Stimulated activated CD8-positive, alpha-beta memory T cell treated with anti-CD3 and anti-CD28 coated beads, Interleukin-4, amount 100 ng/mL, for 4 hours (primary cell): ENCODE measurements at regions not wholly inside any gene's neighbourhood (a gene's known extent, or its start where the extent isn't known, plus 50 kb on each side); places are given as distances from the start of the nearest gene placed in this dataset.

Experiments
- DNase-seq, 2 donors: peaks; one replicate each; pipeline ENCODE4 v3.0.0-alpha.2; 2020; ENCODE audit warnings: low read depth in 2 of 2, low spot score in 1 of 2

DNA sequence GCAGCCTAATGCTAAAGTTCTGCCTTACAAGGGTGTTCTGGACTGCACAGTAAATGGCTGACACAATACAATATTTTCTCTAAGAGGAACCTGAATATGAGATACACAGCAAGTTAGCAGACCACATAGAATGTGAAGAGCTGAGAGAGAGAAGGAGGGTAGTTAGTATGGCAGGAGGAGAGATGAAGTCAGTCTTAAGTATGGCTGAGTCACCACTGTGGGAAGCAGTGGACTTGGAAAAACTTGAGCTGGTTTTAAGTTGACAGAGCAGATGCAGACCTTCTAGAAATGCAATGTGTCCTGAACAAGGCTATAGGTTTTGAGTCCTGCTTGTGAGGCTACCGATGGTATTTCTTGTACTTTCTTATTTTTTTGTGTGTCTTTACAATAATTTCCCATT lies 172.5 kb downstream of the SH2D1A start:
- no peak for DNase-seq

DNA sequence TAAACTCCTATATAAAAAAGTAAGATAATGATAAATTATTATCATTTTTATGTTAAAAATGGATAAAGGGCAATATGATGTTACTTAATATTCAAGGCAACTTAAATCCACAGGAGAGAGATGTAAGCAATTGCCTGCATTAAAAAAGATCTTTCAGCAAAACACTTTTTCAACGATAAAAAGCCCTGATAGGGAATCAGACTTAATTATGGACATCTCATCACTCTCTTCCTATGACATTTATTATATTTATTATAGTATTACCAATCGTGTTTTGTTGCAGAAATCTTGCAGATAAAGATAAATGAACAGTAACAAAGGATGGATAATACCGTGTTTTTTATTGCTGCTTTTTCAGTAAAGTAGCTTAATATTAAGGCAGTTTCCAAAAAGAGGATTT lies 178.5 kb downstream of the SH2D1A start:
- DNase-seq: no peak

DNA sequence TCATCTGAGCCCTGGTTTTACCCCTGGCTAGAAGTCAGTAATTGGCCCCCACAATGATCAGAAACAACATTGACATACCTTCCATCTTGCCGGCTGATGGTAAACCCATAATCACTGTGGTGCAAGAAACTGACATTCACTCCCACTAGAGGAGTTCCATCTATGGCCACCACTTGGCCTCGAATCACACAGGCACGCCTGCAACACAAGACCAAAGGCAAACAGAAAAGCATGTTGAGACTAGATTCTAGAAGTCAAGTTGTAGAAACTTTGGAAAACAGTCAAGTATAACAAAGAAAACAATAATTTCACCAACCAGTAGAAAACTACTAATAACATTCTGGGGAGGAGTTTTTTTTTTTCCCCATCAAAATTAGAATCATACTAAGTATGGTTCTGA lies 183.4 kb downstream of the SH2D1A start:
- no peak for DNase-seq

DNA sequence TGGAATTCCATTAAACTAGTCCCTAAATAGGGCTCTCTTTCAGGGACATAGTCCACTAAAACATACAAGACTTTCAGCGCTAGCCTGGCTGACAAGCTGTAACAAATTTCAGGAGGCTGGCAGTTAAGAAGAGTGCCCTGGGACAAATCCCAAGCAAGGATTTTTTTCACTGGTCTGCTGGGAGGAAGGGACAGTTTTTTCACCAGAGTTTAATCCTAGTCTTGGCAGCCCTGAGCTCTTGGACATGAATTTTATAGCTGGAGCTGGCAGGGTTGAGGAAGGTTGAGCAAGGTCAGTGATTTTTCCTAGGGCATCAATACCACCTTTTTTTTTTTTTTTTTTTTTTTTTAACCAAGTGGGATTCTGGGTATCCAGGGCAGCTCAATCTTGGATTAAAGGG lies 184.4 kb downstream of the SH2D1A start:
- no peak for DNase-seq

DNA sequence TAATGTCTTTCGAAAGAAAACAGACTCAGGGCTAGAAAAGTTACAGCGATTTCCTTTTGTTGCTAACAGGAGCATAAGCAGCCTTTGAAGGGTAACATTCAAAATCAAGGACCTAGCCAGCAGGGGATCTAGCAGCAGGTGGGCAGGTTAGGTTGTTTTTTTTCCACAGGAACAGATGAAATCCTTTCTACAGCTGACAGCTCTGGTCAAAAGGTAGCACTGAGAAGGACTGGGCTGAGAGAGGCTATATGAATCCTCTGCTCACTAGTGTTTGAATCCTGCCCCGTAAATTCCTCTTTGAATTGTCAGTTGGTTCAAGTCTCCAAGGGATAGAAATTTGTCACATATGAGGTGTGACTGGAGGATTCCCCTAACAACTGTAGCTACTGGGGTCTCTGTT lies 188.2 kb downstream of the SH2D1A start:
- no peak for DNase-seq

DNA sequence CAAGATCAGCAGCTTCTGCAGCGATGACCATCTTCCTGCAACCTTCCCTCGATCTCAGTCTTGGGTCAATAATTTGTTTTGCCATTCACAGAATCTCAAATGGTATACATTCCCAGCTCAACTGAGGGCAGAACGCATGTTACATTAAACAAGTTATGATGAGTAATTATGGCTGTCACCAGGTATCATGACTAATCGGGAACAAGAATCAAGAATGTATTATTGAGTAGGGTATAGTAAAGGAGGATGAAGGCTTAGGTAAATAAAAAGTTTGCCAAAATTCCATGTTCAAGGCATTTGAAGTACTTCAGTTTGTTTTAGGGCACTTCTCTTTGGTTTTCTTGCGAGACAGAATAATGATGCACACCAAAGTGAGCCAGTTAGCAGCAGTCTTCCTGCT lies 194.1 kb downstream of the SH2D1A start:
- no peak for DNase-seq

DNA sequence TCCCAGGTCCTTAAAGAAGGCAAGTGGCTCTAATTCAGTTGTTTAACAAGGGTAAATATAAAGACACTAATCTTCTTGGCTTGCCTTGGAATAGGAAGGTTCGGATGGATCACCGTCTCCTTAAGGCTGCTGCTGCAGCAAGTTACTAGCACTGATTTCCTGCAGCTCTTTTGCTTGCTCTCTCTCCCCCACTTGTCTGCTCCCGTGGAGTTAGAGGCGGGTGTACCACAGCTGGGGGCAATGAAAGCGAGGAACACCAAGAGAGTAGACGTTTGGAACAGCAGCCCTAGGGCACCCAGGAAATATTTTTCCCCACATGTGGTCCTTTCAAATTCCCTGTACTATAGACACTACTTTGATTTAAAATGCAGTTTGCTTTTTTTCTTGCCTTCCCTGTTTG lies 202.2 kb downstream of the SH2D1A start:
- no peak for DNase-seq

DNA sequence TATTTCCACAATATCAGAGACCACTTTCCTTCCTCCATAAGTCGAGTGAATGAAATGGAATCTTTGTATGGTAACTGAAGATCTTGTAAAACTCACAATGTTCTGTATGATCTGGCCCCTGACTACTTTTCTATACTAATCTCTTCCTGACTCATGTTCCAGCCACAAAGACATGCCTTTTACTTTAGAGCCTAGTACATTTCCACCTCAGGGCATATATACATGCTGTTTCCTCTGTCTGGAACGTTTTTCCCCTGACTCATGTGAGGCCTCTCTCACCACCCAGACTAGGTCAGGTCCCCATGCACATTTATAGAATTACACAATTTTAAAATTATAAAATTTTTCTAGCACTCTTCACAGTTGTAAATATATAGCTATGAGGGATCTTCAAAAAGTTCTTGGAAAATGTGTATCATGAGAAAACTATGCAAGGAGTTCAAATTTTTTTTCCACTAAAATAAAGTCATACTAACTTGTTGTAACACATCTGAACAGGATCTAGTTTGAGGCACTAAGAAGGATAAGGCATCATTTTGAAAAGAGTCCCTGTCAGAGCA lies 208.8 kb downstream of the SH2D1A start:
- DNase-seq: no peak

DNA sequence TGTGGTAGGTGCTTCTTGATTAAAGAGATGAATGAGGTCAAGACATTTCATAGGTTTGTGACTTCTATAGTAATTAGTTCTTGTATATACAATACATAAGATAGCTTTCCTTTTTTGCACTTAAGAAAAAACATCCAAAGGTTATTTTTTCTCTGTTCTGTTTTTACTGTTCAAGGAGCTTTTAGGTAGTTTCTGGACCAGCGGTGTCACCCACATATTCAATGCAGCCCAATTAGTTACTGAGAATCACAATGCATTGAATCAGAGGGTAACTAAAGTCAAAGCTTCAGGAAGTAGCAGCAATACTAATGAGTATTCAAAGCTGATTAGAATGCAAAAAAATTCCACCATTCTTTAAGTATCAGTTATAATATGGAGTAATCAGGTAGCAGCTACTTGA lies 211.6 kb downstream of the SH2D1A start:
- DNase-seq: no peak

DNA sequence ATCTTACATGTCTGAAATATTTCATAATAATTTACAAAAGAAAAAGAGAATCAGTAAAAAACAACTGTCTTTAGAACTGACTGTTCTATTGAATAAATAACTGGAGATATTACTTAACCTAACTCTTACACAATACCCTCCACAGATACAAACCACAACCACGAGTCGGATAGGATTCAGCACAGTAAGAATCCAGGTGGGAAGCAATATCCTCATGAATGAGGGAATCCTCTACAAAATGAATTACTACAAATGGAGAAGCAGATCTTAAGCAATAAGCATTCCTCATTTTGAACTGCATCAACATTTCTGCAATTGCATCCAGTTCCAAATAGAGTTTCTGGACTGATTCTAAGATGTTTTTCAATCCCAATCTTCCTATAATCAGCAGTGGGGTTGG lies 227.1 kb downstream of the SH2D1A start:
- DNase-seq: no peak

DNA sequence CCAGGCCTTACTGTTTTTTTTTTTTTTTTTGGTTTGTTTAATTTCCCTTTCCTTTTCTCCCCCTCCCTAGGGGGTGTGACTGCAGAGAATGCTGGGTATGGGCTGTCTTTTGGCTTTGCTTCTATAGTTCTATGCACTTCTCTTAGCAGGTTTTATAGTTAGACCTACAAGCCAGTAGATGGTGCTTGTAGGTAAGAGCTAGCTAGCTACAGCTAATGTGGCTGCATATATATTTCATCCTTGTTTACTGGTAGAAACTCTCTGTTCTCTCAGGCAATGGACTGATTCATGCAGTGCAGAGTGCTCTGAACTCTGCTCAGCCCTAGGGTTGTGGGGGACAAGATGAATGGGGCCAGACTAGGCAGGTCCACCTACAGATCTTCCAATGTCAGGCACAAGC lies 246.4 kb downstream of the SH2D1A start:
- no peak for DNase-seq

DNA sequence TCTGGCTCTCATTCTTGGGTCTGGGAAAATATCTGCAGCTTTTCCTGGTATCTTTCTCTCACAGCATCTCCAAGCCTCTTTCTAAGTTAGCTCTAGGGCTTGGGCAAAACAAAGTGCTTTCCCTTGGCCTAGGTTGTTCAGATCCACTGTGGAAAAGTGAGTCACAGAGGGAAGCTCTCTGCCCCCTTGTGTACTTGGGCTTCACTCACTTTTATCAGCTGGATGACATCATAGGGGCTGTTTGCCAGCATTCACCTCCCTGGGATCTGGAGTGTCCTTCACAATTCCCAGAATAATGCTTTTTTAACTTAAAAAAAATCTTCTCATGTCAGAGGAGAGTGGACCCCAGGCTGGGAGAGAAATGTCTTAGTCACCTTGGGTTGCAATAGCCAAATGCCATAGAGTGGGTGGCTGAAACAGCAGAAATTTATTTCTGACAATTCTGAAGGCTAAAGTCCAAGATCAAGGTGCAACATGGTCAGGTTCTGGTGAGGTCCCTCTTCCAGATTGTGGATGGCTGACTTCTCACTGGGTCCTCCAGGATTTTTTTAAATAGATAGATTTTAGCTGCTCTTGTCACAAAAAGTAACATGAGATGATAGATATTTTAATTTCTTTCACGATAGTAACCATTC lies 247.8 kb downstream of the SH2D1A start:
- DNase-seq: no peak

DNA sequence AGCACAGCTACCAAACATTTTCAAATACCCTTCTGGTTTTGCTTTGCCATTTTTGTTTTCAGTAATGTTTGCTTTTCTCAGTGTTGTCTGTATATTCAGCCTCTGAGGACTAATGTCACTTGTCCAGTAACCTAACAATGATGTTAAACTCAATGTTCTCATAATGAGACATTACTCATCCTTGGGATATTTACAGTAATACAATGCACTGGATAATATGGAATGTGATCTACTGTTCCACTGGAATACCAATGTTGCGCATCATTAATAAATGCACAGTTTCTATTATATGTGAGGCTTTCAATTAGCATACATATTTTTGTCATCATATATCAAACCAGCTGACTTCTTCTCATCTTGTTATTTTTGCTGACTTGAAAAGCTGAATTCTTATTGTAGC lies 259.1 kb downstream of the SH2D1A start:
- no peak for DNase-seq

DNA sequence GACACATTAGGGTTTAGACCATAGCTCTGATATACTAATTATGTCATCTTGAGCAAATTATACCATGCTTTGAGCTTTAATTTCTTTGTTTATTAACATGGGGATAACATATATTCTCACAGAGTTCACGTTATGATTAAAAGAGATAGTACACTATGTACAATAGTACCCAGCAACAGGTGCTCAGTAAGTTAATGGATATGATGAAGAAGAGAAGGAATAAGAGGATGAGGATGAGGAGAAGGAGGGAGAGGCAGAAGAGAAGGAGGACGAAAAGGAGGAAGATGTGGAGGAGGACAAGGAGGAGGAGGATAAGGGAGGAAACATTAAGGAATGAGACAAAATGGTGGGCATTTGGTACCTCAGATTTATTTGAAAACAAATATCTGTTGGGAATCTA lies 260.4 kb downstream of the SH2D1A start:
- DNase-seq: no peak

DNA sequence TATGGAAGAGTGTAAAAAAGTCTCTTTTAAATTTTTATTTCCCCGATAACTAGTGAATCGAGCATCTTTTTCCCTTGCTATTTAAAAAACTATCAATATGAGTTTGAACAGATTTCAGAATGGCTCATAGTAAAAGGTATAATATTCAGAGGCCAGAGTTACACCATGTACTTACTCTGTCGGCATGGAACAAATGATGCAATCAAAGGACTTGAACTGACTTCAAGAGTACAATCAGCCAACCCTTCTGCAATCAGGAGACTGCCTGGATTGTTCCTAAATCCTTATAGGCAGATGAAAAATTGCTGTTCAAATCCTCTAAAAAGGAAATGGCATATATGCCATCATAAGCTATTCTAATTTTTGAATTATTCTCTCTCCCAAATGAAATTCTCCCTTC lies 273.3 kb downstream of the SH2D1A start:
- no peak for DNase-seq

DNA sequence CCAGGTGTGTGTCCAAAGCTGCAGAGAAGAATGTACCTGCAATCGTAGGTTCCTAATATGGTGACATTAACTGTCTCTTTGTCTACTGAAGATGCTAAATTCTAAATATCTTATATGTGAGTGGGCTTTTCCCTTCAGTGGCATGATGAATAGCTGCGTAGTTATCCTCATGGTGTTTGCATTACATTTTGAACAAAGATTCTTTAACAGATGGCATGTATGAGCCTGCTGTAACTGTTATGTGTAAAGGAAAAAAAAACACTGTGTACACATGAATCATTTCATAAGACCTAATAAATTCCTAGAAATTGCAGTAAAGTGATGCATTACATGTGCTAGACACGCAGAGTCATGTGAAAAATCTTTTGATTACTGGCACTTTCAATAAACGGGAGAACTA lies 288.0 kb downstream of the SH2D1A start:
- no peak for DNase-seq

DNA sequence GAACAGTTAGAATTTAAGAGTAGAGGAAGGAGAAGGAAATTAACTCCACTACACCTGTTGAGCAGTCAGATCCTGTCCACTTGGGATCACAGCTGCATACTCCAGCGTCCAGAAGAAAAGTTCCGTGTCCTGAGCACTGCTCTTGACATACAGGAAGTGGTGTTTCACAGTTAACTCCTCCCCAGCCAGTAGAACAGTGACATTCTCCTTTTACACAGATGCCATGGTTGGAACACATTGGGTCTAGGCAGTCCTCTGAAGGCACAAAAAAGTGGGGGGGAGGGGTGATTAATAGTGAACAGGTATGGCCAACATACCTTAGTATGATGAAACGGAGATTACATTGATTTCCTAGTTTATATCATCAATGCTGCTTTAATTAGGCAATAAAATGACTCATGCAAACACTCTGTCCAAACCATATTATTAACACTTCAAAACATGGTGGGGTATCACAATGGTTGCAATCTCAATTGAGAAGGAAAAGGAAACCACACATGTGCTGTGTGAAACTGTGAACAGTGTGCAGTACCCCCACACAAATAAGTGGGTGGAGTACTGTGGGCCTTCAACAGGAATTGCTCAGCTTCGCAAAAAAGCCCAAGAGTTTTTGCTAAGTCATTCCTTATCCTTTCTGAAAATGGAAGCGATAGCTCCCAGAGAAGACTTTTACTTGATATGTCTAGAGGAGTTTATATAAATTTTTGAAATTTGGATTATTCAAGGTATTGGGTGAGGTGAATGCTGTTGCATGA lies 295.6 kb downstream of the SH2D1A start:
- no peak for DNase-seq

DNA sequence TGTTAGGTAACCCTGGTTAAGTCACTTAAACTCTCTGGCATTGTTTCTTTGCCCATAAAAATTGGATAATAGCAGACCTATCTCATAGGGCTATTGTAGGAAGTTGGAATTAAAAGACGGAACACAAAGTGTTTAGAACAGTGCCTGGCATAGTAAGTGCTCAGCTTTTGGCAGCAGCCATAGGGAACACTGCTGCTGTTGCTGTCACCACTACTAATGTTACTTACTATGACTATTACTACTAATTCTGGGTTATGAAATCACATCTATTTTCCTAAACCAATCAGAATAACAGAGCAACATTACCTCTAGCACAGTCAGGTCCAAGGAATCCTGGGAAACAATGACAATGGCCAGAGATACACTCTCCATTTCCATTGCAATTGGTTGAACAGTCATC lies 300.0 kb downstream of the SH2D1A start:
- no peak for DNase-seq

DNA sequence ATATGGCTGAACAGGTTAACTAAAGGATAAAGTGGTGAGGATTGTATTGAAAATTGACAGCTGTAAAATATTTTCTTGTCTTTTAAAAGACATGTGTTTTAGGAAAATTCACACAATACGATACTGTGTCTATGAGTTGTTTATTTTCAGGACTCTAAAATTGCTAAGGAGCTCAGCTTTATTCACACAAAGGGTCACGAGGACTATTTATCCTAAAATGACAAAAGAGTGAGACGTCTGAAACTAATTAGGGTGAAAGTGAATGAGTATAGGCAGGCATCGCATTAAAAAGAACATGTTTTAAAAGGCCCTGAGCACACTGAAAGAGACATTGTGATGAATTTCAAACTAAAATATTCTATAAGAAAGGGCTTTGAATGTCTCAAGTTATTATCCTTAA lies 304.7 kb downstream of the SH2D1A start:
- no peak for DNase-seq

DNA sequence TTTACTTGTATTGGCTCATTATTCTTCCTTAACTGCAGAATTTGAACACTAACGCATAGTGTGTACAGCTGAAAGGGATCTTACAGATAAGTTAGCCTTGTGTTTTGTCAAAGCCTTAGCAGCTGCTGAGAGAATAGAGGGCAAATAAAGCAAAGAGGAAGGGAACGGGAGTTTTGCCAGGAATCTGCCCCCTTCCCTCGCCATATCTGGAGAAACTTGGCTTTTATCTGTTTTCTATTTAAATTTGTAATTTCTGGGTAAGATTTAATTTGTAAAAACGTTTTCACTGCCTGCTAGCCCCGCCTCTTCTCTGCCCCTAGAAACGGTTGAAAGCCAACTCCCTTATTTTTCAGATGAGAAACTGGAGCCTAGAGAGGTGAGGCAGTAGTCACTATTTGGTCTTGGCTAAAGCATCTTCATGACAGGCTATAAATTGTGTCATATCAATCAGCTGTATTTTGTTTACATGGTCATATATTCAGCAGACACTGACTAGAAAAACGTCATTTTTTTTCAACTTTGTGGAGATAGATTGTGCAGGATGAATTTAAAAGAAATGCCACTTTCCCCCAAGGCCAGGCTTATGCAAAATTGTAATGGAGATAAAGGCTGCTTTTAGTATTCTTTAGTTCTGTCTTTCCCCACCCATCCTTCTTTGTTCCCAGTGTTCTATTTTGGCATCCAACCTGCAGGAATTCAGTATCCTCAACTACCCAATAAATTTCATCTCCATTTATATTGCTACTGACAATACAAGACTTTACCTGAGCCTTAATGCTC lies 319.4 kb downstream of the SH2D1A start:
- DNase-seq: no peak

DNA sequence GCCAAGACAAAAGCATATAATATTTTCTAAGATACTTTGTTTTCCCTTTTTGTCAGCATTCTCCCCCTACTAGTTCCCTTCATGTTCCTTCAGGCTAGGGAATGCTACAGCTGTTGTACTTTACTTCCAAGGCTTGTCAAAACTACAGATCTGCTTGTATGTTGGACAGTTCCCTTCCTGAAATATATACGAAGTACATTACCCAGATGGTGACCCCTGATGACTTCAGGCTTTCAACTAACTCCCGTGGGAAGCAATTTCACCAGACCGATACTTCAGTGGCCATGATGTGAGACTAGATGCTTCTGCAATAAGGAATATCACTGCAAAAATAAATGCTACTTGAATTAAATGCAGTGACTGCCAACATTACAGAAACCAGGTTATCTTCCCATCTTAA lies 332.8 kb downstream of the SH2D1A start:
- DNase-seq: no peak

DNA sequence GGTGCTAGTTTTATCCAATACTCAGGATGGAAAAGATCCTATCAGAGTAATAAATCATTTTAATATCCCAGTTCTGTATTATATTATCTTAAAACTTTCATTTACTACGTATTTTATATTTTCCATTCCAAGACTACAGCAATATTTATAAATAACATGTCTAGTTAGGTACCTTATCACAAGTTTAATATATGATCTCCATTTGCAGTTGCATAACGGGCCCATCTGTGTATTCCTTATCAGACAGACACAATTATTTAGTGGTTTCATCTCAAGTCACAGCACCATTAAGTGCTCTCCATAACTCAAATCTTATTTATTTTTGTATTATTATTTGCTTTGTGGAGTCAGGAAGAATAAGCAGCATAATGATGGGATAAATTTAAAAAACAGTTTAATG lies 333.9 kb downstream of the SH2D1A start:
- DNase-seq: no peak
